GM12878 (cell line): ENCODE measurements at regions not wholly inside any gene's neighbourhood (a gene's known extent, or its start where the extent isn't known, plus 50 kb on each side); places are given as distances from the start of the nearest gene placed in this dataset.

ENCODE experiments used
- CEBPB ChIP-seq, 2 experiments: fragments of 150-350 bp in 1 of 2; IDR thresholded peaks; 2 replicates each; pipeline ENCODE4 v1.6.1; 2012 to 2014; ENCODE audit warnings: low read depth in 2 of 2, low read length in 2 of 2, borderline replicate concordance in 1 of 2, inconsistent platforms in 1 of 2
- EP300 ChIP-seq, 2 experiments: fragments of 150-350 bp in 1 of 2; IDR thresholded peaks; 2 replicates each; pipeline ENCODE4 v1.6.1; 2011 to 2012; ENCODE audit warnings: low read depth in 2 of 2, low read length in 2 of 2, borderline replicate concordance in 1 of 2, improper control_type of control experiment in 1 of 2, inconsistent platforms in 1 of 2; ENCODE audit not compliant: control insufficient read depth in 1 of 2
- EZH2 ChIP-seq: IDR thresholded peaks from 2 replicates; pipeline ENCODE4 v1.6.1; 2012; ENCODE audit warnings: low read depth, mild to moderate bottlenecking, control low read depth, inconsistent platforms, low read length, borderline replicate concordance; ENCODE audit not compliant: control insufficient read depth
- HDAC6 ChIP-seq: fragments of 200-600 bp; sonication (generic); IDR thresholded peaks from one replicate; pipeline ENCODE4 v1.8.0; 2017; ENCODE audit warnings: antibody characterized with exemption; ENCODE audit not compliant: unreplicated experiment
- JUND ChIP-seq: IDR thresholded peaks from 2 replicates; pipeline ENCODE4 v1.6.1; 2012; ENCODE audit warnings: low read depth, mild to moderate bottlenecking, low read length, improper control_type of control experiment, moderate library complexity
- NFYB ChIP-seq: IDR thresholded peaks from 2 replicates; pipeline ENCODE4 v1.6.1; 2011; ENCODE audit warnings: low read depth, mild to moderate bottlenecking, low read length, improper control_type of control experiment, moderate library complexity; ENCODE audit not compliant: insufficient read depth
- POLR2A ChIP-seq: IDR thresholded peaks from 2 replicates; pipeline ENCODE4 v1.6.1; 2011; ENCODE audit warnings: low read depth, mild to moderate bottlenecking, low read length
- SP1 ChIP-seq: IDR thresholded peaks from one replicate; pipeline ENCODE4 v1.6.1; 2011; ENCODE audit warnings: low read depth, low read length
- SREBF2 ChIP-seq: IDR thresholded peaks from 2 replicates; pipeline ENCODE4 v1.6.1; 2012; ENCODE audit warnings: mild to moderate bottlenecking, low read length
- ZZZ3 ChIP-seq: IDR thresholded peaks from 2 replicates; pipeline ENCODE4 v1.6.1; 2011; ENCODE audit warnings: low read depth; ENCODE audit not compliant: control insufficient read depth, insufficient read length

DNA sequence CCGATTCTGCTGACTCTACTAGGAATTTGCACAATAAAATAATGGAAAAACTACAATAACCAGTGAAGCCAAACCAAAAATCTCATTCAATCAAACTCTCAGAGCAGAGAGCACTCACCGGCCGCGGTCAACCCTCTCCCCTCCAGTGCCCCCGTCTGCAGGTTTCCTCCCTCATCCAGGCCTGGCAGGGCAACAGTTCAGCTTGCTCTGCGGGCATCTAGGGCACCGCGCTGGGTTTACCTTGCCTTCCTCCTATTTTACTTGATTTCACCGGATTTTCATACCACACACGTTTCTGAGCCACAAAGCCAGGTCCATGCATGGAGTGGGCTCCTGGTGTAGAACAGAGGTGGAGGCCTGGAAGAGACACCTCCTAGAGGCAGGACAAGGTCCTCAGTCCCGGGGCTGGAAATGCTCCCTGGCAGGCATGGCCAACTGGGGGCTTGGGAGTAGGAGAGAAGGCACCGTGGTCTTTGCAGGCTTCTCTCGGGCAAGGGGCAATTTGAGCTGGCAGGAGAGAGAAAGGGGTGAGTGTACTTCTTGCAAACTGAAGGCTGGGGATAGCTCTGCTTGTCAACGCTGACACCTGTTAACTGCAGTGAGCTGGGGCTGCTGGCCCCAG is 938.4 kb downstream of the BRD1 start:
- TF ChIP-seq POLR2A (no peak), CEBPB (IDR thresholded peaks at IDR 0.05; ENCODE audit: borderline replicate concordance in 1 of 2, low read depth in 2 of 2, low read length in 2 of 2) (no peak), SP1 (no peak), NFYB (no peak), EZH2 (no peak), EP300 (IDR thresholded peaks at IDR 0.05; ENCODE audit: borderline replicate concordance in 1 of 2, control insufficient read depth in 1 of 2, low read depth in 2 of 2, low read length in 2 of 2) (no peak), JUND (no peak), SREBF2 (no peak), ZZZ3 (no peak), HDAC6 (no peak)
